Embryonic facial prominence (tissue), 1 donor: ENCODE measurements at regions not wholly inside any gene's neighbourhood (a gene's known extent, or its start where the extent isn't known, plus 50 kb on each side); places are given as distances from the start of the nearest gene placed in this dataset.

Source experiments
- DNase-seq: peaks from one replicate; pipeline ENCODE4 v3.0.0-alpha.2; 2016; ENCODE audit errors: extremely low spot score

DNA sequence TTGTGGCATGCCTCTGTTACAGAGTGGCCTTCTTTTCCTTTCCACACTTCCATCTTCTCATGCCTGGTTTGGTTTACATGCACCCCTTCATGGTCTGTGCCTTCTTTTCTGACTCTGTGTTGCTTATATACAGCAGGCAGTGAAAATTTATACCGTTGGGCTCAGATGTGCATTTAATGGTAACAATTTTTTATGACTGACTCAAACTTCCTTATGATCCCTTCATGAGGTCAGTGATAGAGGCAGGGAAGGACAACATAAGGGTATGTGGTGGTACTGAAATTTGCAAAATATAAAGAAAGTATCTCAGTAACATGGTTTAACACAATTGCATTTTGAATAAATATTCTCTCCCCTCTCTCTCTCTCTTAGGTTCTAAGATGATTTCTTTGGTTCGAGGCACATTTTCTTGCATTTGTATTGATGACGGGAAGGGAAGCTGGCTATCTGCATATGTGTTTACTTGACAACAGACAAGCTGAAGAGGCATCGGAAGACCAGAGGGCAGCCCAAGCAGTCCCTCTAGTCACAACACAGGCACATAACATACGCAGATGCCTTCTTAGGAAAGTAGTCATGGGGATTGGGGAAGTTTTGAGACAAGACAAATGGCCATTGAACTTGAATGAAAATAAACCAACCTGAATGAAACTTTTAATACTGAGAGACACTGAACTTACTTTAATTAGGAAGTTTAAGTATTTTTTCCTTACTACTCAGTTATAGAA lies 163.3 kb upstream of the LEF1 start:
- DNase-seq = no peak

DNA sequence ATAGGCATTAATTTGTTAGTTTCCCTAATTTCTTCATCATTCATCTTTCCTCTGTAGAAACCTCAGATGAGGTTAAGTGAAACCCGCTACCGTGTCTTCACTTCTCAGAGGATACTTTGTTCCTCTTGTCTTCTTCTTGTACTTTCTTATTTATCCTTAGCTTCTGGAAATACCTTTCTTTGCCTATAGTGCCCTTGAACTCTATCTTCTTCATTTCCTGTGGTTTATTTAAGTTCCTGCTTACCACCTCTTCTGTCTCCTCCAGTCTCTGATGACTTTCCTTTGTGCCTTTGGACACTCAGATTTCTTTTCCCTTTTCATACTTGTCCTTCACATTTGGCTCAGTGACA lies 159.6 kb upstream of the LEF1 start:
- DNase-seq = no peak

DNA sequence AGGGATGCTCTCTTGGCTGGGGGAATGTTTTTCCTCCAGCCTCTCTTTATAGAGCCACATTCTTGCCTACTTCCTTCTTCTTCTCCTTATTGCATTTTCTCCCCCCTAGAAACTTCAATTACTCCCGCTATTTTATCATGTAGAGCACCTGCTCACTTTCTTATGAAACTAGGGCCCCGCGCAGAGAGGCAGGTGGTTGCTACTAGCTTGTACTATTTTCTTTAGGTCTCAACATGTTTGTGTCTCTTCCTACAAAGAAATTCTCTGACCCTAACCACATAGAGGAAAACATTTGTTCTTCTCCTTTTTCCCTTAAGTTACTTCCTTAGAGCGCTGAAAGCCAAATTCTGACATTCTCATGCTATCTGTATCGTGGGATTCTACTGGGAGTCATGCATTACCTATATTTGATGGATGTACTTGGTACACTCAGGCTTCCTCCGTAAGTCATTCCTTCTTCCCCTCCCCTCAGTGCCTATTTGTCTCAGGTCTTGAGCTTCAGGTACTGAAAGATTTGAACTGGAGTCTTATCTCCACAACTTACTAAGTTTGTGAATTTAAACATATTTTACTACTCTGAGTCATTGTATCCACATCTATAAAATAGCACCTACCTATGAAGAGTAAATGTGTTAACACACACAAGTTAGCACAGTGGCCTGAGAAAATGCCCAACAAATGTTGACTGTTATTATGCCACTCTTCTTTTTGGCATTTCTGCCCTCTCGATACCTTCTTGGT lies 159.1 kb upstream of the LEF1 start:
- no peak for DNase-seq

DNA sequence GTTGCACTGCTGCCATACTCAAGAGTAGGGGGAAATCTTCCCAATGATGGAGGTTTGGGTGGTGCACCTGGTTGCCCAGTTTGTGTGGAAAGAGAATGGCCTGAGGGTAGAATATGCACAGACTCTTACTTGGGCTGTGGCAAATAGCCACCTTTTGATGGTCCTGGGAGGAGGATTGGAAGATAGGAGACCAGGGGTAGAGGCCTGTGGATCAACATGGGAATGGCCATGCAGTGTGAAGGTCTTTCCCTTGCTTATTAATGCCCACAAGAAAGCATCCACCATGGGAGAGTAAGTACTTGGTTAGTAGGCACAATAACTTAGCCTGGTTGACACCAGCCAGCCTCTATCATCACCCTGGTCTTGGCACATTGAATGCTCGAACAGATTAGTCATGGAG lies 156.8 kb upstream of the LEF1 start:
- no peak for DNase-seq

DNA sequence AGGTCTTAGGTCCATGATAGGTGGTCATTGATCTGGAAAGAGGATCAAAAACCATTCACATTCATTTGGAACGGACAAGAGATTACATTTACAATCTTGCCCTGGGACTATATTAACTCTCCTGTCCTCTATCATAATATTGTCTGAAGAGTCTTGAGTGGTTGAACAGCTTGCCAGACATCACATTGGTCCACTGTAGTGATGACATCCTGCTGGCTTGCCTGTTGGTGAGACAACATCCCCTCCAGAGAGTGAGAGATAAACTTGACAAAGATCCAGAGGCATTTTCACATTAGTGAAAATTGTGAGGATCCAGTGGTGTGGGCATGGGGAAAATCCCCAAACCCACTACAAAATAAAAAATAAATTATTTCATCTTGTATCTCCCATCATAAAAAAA lies 155.7 kb upstream of the LEF1 start:
- no peak for DNase-seq

DNA sequence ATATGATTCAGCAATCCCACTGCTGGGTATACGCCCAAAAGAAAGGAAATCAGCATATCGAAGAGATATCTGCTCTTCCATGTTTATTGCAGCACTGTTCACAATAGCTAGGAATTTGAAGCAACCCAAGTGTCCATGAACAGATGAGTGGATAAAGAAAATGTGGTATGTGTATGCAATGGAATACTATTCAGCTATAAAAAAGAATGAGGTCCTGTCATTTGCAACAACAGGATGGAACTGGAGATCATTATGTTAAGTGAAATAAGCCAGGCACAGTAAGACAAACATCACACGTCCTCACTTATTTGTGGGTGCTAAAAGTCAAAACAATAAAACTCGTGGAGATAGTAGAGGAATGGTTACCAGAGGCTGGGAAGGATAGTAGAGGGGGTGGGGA lies 153.8 kb upstream of the LEF1 start:
- DNase-seq = no peak

DNA sequence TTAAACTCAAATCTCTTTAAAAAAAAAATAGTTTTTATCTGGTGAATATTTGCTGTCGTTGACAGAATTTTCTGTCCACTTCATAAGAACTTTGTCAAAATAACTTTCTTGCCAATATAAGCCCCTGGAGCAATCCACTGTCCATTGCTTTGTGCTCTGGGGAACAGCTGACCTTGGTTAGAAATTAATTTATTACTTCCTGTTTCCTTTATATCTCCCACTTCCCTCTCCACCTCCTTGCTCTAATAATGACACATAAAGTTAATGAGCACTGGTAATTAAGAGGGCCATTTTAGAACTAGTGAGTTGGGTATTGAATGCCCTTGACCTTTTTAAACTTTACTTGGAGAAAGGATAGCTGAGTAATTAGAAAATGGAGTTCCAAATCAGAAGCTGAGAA lies 151.3 kb upstream of the LEF1 start:
- DNase-seq = no peak

DNA sequence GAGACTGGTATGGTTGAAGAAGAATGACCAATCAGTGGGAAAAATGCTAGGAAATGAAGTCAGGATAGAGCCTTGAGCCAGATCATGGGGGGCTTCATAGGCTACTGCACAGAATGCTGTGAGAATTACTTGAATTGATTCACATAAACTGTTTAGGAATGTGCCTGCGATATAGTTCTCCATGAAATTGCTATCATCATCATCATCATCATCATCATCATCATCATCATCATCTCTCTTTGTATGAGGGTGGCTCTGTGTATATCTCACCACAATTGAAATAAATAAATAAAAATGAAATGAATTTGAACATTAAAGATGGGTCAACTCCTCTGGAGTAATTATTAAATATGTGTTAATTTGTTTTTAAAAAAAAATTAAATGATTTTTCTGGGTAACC lies 148.6 kb upstream of the LEF1 start:
- no peak for DNase-seq

DNA sequence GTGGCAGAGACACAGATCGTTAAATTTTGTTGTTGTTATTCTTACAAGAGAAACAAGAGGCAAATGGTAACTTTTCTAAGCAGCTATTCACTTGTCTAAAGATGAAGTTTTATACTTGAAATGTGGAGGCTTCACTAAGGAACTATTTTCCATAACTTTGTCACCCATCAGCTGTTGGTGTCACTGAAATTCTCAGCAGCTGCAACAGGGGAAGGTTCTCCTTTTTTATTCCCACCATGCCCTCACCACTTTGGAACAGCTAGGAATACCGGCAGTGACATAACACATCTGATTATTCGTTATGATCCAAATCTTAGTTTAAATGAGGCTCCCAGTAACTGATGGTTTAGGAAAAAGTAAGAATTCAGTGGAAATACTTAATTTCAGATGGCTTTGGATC lies 147.0 kb upstream of the LEF1 start:
- no peak for DNase-seq

DNA sequence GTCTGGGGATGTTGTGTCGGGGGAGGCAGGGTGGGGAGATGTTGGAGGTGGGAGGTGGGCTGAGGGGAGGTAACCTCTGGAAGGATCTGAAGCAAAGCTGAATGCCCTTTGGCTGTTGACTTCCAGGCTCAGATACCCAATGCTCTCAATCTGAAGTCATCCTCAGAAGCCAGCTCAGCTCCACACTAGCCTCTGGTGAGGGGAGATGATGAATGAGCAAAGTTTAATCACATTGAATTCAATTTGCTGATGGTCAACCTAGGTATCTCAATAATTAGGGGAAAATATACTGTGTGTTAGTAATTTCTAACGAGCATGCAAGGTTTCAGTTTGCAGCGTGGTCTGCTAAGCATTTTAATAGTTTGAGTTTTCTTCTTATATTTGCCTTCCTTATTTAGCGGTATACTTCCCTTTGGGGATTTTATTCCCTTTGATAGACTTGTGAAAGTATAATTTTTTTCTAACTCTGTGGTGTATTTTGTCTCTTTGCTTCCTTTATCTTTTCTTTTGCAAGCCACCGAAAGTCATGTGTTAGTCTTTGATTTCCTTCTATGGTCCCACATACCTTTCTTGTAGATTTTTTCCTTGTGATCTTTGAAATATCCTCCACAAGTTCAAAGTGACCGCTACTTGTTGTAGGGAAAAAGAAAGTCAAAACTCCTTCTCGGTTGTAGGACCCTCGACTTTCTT lies 146.3 kb upstream of the LEF1 start:
- DNase-seq = no peak

DNA sequence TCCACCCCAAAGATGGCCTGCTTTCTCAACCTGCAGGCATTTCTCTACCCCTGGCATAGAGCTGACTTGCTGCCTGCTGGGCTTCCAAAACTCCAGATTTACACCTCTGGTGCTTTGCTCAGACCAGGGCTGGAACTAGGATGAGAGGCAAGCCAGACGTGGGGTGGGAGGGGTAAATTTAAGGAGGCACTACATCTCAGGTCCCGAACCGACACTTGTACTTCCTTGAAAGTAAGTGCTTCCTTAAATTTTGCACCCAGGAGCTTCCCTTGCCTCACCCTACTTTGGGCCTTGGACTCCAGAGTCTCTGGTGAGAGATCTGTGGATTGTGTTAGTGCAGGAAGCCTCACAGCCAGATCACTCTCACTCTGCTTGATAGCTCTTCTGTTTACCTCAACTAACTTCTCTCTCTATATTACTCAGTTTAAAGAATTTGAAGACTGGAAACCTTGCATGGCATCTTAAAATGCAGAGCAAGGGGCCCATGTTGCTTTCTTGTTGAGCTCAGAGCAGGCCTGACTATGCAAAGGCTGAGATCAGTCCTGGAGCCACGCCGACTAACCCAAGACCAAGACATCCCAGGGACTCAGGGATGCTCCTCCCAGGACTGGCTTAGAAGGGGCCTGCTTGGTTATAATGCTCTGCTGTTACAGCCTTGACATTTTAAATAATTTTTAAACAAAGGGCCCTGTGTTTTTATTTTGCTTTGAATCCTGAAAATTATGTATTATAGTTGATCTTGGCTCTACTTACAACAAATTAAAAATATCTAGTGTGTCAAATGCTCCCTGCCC lies 145.0 kb upstream of the LEF1 start:
- no peak for DNase-seq

DNA sequence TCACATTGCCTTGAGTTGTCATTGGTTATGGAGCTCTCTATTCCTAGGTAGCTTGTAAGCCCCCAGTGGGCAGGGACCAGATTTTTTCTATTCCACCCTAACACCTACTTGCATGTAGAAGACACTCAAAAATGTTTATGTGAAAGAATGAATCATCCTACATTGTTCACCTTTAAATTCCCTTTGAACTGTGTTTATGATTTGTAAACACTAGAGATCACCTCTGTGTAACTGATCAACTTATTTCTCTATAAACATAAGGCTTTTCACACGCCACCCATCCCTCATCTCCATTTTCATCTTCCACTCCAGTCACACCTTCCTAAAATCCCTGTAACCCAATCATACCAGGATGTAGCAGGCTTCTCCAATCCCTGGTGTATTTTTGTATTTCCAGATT lies 142.6 kb upstream of the LEF1 start:
- no peak for DNase-seq

DNA sequence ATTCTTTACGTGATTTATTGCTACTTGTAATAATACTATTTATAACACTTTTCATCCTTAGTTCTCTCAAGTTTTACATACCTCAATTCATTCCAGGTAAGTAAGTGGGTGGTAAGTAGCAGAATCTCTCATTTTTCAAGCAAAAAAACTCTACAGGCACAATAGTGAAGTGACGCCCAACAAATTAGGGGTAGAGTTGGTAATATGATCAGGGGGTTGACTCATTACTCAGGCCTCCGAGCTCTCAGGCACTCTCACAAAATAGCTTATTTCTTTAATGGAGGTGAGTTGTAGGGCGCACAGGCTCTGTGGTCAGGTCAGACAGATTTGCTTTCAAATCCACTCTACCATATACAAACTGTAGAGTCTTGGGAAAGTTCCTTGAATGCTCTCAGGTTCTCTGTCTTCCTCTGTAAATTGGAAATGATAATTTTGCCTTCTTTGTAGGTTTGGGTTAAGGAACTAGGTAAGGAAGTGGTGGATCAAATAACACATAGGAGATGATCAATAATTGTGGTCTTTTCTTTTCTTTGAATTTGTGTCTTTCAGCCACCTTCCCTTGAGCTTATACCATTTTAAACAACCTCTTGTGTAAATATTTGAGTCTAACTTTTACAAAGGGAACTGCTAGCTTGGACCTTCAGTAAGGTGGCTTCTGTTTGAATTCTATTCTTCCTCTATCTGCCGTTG lies 134.9 kb upstream of the LEF1 start:
- no peak for DNase-seq

DNA sequence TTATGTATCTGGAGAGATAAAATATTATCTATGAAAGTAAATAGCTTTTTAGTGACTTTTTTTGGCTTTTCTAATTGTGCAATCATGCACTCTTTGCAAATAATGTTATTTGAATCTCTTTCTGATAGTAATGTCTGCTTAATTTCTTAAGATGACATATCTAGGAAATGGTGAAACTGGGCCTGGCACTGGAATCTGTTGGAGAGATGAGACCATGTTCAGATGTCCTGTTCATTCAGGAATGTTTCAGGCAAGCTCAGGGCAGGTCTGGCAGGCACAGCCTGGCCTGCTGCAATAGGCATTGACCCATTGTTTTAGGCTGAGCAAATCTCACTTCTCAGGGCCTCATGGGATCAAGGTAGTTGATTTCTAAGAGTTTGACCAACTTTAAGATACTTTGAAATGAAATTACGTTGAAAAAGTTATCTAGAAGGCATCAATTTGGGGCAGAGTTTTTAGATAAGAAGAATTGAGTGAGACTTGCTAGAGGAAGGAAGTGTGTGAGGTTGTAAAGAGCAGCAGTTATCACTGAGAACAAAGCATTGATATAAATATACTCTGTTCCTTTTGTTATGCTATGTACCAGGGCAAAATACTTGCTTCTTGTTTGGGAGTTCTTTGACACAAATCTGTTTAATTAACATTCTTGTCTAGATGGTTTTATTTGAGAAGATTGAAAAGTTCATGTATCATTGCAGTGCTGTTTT lies 133.0 kb upstream of the LEF1 start:
- no peak for DNase-seq

DNA sequence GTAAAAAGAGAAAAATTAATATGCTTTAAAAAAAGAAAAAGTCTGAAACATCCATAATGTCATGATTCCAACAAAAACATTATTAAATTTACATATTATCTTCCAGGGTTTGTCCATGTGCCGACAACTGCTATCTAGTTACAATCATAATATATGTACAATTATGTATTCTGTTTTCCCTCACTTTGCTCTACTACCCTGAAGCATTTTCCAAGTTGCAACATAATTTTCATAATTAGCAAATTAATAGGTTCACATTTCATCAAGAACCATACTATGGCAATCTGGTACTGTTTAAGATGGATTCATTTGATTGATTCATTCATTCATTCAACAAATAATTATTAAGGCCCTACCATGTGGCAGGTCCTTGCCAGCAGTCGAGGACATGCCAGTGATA lies 128.9 kb upstream of the LEF1 start:
- no peak for DNase-seq

DNA sequence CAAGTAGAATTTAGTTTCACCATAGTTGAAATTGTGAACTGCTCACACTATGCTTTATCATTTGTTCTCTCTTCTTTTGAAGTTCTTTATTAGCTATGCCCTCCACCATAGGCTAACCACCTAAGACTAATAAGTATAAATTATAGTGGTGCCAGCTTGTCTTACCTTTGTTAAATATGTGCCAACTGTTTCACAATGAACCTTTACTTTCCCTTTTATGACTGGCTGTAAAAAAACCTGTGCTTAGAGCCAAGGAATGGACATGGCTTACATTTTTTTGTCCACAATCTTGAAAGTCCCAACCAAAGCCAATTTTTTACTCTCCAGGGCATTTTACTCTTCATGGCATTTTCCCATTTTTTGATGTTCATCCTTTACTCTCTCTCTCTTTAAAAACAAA lies 123.5 kb upstream of the LEF1 start:
- no peak for DNase-seq

DNA sequence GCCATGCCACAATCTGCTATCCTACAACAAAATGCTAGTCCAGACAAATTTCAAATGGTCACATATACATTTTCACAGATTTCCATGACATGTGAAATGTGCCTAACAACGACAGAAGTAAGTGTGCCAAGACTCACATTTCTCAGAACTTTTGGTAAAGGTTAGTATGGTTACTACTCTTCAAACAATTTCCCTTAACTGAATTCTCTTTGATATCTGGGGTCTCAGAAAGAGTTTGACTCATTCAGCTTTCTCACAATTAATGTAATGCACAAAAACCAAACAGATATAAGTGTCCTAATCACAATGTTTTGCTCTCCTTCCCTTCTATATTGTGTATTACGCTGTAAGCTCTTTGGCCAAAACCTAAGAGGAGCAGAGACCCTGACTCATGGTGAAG lies 122.4 kb upstream of the LEF1 start:
- no peak for DNase-seq

DNA sequence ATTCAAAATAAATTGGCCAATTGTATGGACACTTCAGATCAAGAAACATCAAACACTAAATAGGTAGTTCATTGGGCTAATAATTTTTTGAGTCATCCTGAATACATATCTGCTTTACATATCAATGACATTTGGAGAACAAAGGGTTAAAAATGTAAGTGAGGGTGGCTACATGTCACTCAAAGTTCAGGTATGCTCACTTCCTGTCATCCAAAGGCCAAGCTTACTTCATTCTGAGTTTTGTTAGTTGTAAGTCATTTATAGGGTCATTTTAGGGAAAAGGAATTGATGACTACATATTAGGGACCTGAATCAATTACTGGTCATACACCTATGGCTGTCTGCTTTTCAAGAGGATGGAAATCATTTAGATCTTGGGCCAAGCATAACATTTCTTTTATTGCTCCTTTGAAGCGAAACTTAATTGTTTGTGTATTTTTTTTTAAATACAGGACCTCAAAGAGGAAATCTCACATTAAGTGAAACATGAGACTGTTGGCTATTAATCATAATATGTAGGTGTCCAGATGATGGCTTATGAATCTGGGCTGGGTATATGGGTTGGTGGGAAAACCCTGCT lies 119.2 kb upstream of the LEF1 start:
- DNase-seq = no peak

DNA sequence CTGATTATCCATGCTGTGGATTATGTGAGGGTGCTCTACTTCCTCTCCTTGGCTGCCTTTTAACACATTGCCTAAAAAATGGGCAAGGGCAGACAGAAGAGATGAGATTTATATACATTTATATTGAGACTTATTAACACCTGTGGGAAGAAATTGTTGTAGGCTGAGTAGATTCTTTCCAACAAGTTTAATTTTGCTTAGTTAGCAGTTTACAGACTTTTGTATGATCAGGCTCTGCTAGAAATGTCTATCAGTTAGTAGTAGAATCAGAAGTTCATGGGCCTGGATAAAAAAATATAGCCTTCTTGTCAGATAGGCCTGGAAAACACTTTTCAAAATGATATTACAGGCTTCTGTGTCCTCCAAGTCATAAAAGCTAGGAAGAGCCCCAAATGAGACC lies 111.3 kb upstream of the LEF1 start:
- no peak for DNase-seq

DNA sequence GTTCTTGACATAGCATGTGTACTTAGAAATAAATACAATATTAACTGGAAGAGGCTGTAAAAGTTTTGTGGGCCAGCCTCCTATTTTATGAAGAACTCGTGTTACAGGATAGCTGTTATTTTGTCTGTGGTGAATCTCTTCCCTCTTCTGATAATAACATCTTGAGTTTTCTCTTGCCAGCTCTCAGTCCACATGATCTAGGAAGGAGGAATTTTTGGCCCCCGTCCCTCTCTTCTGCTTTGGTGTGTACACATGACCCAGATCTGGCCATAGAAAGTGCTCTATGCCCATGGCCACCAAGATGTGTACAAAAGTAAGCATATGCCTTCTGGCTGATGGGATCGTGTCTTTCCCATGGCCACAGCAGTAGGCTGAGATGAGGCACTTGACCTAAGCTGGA lies 108.0 kb upstream of the LEF1 start:
- DNase-seq = no peak

DNA sequence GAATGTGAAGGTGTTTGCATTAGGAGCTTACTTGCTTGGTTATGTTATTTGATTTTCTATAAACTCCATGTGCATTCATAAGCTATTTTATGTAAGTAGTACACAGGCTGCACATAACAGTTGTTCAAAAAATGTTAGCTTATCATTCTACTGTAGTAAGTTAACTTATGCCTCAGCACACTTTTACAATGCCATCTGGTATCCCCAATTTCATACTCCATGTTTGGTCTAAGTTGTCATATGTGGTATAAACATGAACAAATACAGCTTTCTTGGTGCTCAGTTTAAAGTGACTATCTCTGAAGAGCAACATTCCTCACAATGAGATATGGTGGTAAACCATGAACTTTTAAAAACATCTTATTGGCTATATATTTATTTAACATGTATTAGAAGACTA lies 104.3 kb upstream of the LEF1 start:
- DNase-seq = no peak
